K562 (cell line): ENCODE measurements at regions not wholly inside any gene's neighbourhood (a gene's known extent, or its start where the extent isn't known, plus 50 kb on each side); places are given as distances from the start of the nearest gene placed in this dataset.

Experiments used
- ATAC-seq: fragments of 200-7000 bp; cut with Tn5 transposase; 3 replicates; pipeline ENCODE4 v1.9.1; 2020; ENCODE audit warnings: moderate library complexity
- BruUV-seq: library from RNA; stranded (reverse); fragments of 400-500 nt; replicated peaks from 2 replicates; lab custom pipeline; 2021; lab: Mats Ljungman, UMichigan
- CTCF ChIA-PET: fragments of 300-600 bp; formaldehyde crosslinking; extraction: SDS; loops from one replicate; lab custom pipeline; 2021; ENCODE audit warnings: low intra/inter-chr PET ratio; lab: Yijun Ruan, JAX
- POLR2A ChIA-PET: fragments of 300-600, 350-650 bp; sonication (Branson Sonifier 250); formaldehyde crosslinking; extraction: SDS; loops from one replicate; lab custom pipeline; 2021; ENCODE audit warnings: antibody characterized with exemption, inconsistent platforms; lab: Yijun Ruan, JAX
- DNase-seq, 4 experiments: peaks; one replicate each; pipeline versions ENCODE4 v3.0.0 to v3.0.0-alpha.2; 2011 to 2018; ENCODE audit warnings: low spot score in 3 of 4, mixed read lengths in 3 of 4; ENCODE audit errors: extremely low read depth in 1 of 4
- FAIRE-seq: peaks from 2 replicates; lab custom pipeline; 2011; peaks lifted over from hg19 to GRCh38; lab: Jason Lieb, UNC
- H2AFZ ChIP-seq: 2 replicates; pipeline ENCODE4 v1.6.0; 2011; ENCODE audit warnings: low read depth, low read length, control low read depth, inconsistent platforms
- H3K27ac ChIP-seq: fragments of 200-600 bp; 3 replicates; pipeline ENCODE4 v1.8.0; 2011; ENCODE audit warnings: low read depth, mild to moderate bottlenecking, control low read depth, inconsistent platforms, low read length, moderate library complexity, mixed read lengths; ENCODE audit errors: extremely low read depth
- H3K27me3 ChIP-seq, 2 experiments: fragments of 300-600 bp in 1 of 2; 2 replicates in 1 of 2; 3 replicates in 1 of 2; pipeline versions ENCODE4 v1.6.0 to v1.8.0; 2011; ENCODE audit warnings: inconsistent platforms in 2 of 2, low read length in 2 of 2, mild to moderate bottlenecking in 1 of 2, mixed read lengths in 1 of 2, moderate library complexity in 1 of 2; ENCODE audit not compliant: control insufficient read depth in 2 of 2, insufficient read depth in 2 of 2
- H3K36me3 ChIP-seq: fragments of 300-600 bp; 3 replicates; pipeline ENCODE4 v1.8.0; 2011; ENCODE audit warnings: mild to moderate bottlenecking, low read length, inconsistent platforms; ENCODE audit not compliant: control insufficient read depth, insufficient read depth
- H3K4me1 ChIP-seq, 2 experiments: fragments of 200-600 bp in 1 of 2; replicated peaks in 1 of 2; 2 replicates in 1 of 2; 3 replicates in 1 of 2; pipeline versions ENCODE4 v1.5.1 to v1.8.0; 2011; ENCODE audit warnings: inconsistent platforms in 2 of 2, low read length in 2 of 2, mild to moderate bottlenecking in 1 of 2, mixed read lengths in 1 of 2, moderate library complexity in 1 of 2; ENCODE audit not compliant: control insufficient read depth in 2 of 2, insufficient read depth in 2 of 2
- H3K4me2 ChIP-seq: 2 replicates; pipeline ENCODE4 v1.6.1; 2011; ENCODE audit warnings: low read length, control low read depth, inconsistent platforms, mixed read lengths; ENCODE audit not compliant: insufficient read depth
- H3K4me3 ChIP-seq: fragments of 200-600 bp; sonication (generic), shearing (Covaris generic); 2 replicates; pipeline ENCODE4 v1.5.1; 2016; ENCODE audit warnings: control low read depth, inconsistent platforms
- H3K79me2 ChIP-seq: fragments of 200-600 bp; 3 replicates; pipeline ENCODE4 v1.8.0; 2011; ENCODE audit warnings: low read length, inconsistent platforms; ENCODE audit not compliant: control insufficient read depth, insufficient read depth
- H3K9ac ChIP-seq, 2 experiments: 2 replicates each; pipeline versions ENCODE4 v1.6.0 to v1.6.1; 2011; ENCODE audit warnings: low read depth in 2 of 2, low read length in 2 of 2, control low read depth in 1 of 2, inconsistent platforms in 1 of 2, mild to moderate bottlenecking in 1 of 2, mixed read lengths in 1 of 2; ENCODE audit not compliant: insufficient read depth in 1 of 2
- H3K9me1 ChIP-seq: one replicate; pipeline ENCODE4 v1.6.0; 2011; ENCODE audit warnings: inconsistent platforms, mild to moderate bottlenecking, low read length, moderate library complexity; ENCODE audit not compliant: control insufficient read depth, insufficient read depth
- H3K9me3 ChIP-seq: replicated peaks from 2 replicates; pipeline ENCODE4 v1.5.1; 2011; ENCODE audit warnings: low read depth, low read length, inconsistent platforms; ENCODE audit not compliant: control insufficient read depth, insufficient read depth
- H4K20me1 ChIP-seq: replicated peaks from 2 replicates; pipeline ENCODE4 v1.6.1; 2011; ENCODE audit warnings: low read length, inconsistent platforms, mixed read lengths; ENCODE audit not compliant: control insufficient read depth, insufficient read depth
- BRCA1 ChIP-seq, 2 experiments: fragments of 450-650 bp in 1 of 2; sonication (generic) in 1 of 2; formaldehyde crosslinking in 1 of 2; IDR thresholded peaks; 2 replicates each; pipeline versions ENCODE4 v1.5.0 to v1.6.1; 2017 to 2020; ENCODE audit warnings: mild to moderate bottlenecking in 1 of 2, missing genetic modification reagents in 1 of 2
- CLOCK ChIP-seq: fragments of 250-450 bp; sonication (Bioruptor Pico); IDR thresholded peaks from 2 replicates; pipeline ENCODE4 v1.4.0; 2020; ENCODE audit warnings: mild to moderate bottlenecking, moderate library complexity, borderline replicate concordance
- JUND ChIP-seq, 2 experiments: IDR thresholded peaks; 2 replicates in 1 of 2; 3 replicates in 1 of 2; pipeline ENCODE4 v1.6.1; 2011; ENCODE audit warnings: borderline replicate concordance in 2 of 2, low read depth in 2 of 2, low read length in 2 of 2, improper control_type of control experiment in 1 of 2, missing biosample characterization in 1 of 2, missing genetic modification characterization in 1 of 2, missing genetic modification reagents in 1 of 2
- KAT7 ChIP-seq: sonication (generic); formaldehyde crosslinking; IDR thresholded peaks from 2 replicates; pipeline ENCODE4 v1.8.0; 2022; ENCODE audit warnings: missing genetic modification reagents, mild to moderate bottlenecking, borderline replicate concordance
- MYC ChIP-seq, 2 experiments: fragments of 250-450 bp in 1 of 2; sonication (Bioruptor Pico) in 1 of 2; IDR thresholded peaks; 2 replicates each; pipeline versions ENCODE4 v1.5.1 to v1.6.1; 2012 to 2021; ENCODE audit warnings: low read depth in 2 of 2, borderline replicate concordance in 1 of 2, improper control_type of control experiment in 1 of 2, low read length in 1 of 2, mild to moderate bottlenecking in 1 of 2, moderate library complexity in 1 of 2
- RAD51 ChIP-seq: fragments of 450-650 bp; IDR thresholded peaks from 2 replicates; pipeline ENCODE4 v1.7.1; 2016; ENCODE audit warnings: low read depth, mild to moderate bottlenecking, borderline replicate concordance
- TSC22D4 ChIP-seq: fragments of 450-650 bp; IDR thresholded peaks from 2 replicates; pipeline ENCODE4 v1.6.1; 2016; ENCODE audit warnings: missing genetic modification characterization, missing biosample characterization, control low read depth
- ZNF311 ChIP-seq: fragments of 250-450 bp; sonication (Bioruptor Pico); IDR thresholded peaks from 2 replicates; pipeline ENCODE4 v1.4.0; 2020; ENCODE audit warnings: mild to moderate bottlenecking, moderate library complexity
- ZNF316 ChIP-seq: fragments of 450-650 bp; IDR thresholded peaks from 2 replicates; pipeline ENCODE4 v1.6.1; 2016
- ZNF444 ChIP-seq: fragments of 250-450 bp; sonication (Bioruptor Pico); IDR thresholded peaks from 2 replicates; pipeline ENCODE4 v1.4.0; 2020; ENCODE audit warnings: mild to moderate bottlenecking, moderate library complexity
- ZNF707 ChIP-seq: fragments of 250-450 bp; sonication (Bioruptor Pico); conservative IDR thresholded peaks from 2 replicates; pipeline ENCODE4 v1.8.0; 2022; ENCODE audit warnings: inconsistent platforms, mild to moderate bottlenecking, moderate library complexity
- WGBS: fragments of 100-300 bp; shearing (Covaris generic); methylation state at CpG from one replicate; pipeline ENCODE4 v1.1.6; 2016; ENCODE audit warnings: low coverage, mixed read lengths; ENCODE audit not compliant: insufficient coverage; ENCODE audit errors: missing lambda C conversion rate; 5-methylcytosine and 5-hydroxymethylcytosine counted together
- in situ Hi-C: fragments of 300-500 bp; cut with MboI; formaldehyde crosslinking; loops from 4 replicates; pipeline ENCODE4 v1.15.0; 2018; ENCODE audit warnings: inconsistent platforms, mixed read lengths
- intact Hi-C: fragments of 100-400 bp; cut with micrococcal nuclease; formaldehyde crosslinking; loops from 2 replicates; pipeline ENCODE4 v1.14.2; 2022
- TF ChIP-seq, protein P1 (sequence below): sonication (generic); formaldehyde crosslinking; IDR thresholded peaks from 2 replicates; pipeline ENCODE4 v1.8.1; 2023; ENCODE audit warnings: mild to moderate bottlenecking, missing genetic modification reagents, moderate library complexity

- BruUV-seq: no TSS peak
- Histone ChIP-seq H3K4me3 (no peak overlapping the region), H2AFZ (no peak overlapping the region), H3K36me3 (no peaks in the 10 kb centered on the region), H3K4me1 (no peaks in the 10 kb centered on the region), H3K79me2 (no peaks in the 10 kb centered on the region), H3K27ac (no peak overlapping the region), H3K9ac (no peak overlapping the region), H3K27me3 (peaks cover 0 to 23% of the 10 kb centered on the region in 2 experiments; a peak in 4 of 5 replicates), H3K4me2 (no peak overlapping the region), H3K9me3 (no peaks in the 10 kb centered on the region), H4K20me1 (no peaks in the 10 kb centered on the region), H3K9me1 (no peaks in the 10 kb centered on the region)
- FAIRE-seq (no peak), ATAC-seq (no peak), DNase-seq (no peak)
- WGBS: 17% methylated on average over 4 of the region's 7 CpGs
- in situ Hi-C loops: no loop called here
- no peak for TF ChIP-seq ZNF311 (CRISPR knock-in tag)
- TF ChIP-seq CLOCK (CRISPR knock-in tag): no peak
- TF ChIP-seq ZNF444 (CRISPR knock-in tag): no peak
- TF ChIP-seq, protein P1, sequence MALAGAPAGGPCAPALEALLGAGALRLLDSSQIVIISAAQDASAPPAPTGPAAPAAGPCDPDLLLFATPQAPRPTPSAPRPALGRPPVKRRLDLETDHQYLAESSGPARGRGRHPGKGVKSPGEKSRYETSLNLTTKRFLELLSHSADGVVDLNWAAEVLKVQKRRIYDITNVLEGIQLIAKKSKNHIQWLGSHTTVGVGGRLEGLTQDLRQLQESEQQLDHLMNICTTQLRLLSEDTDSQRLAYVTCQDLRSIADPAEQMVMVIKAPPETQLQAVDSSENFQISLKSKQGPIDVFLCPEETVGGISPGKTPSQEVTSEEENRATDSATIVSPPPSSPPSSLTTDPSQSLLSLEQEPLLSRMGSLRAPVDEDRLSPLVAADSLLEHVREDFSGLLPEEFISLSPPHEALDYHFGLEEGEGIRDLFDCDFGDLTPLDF: no peak
- no peak for TF ChIP-seq ZNF316
- no peak for TF ChIP-seq KAT7 (CRISPR knock-in tag)
- TF ChIP-seq MYC (IDR thresholded peaks at IDR 0.05; ENCODE audit: low read depth, low read length): no peak
- TF ChIP-seq MYC (CRISPR knock-in tag; IDR thresholded peaks at IDR 0.05; ENCODE audit: borderline replicate concordance, low read depth): no peak
- TF ChIP-seq ZNF707 (CRISPR knock-in tag): no peak
- no peak for TF ChIP-seq BRCA1 (IDR thresholded peaks at IDR 0.05)
- no peak for TF ChIP-seq BRCA1 (CRISPR knock-in tag; IDR thresholded peaks at IDR 0.05)
- TF ChIP-seq JUND (IDR thresholded peaks at IDR 0.05; ENCODE audit: borderline replicate concordance, low read depth, low read length): no peak
- no peak for TF ChIP-seq JUND (tag; IDR thresholded peaks at IDR 0.05; ENCODE audit: borderline replicate concordance, low read depth, low read length)
- TF ChIP-seq TSC22D4 (tag): no peak
- no peak for TF ChIP-seq RAD51
- ChIA-PET POLR2A (no interaction called here), CTCF (no interaction called here)
- intact Hi-C loops: no loop called here
These were observed 224.2 kb downstream of the ZIC5 start for GRCh38 chr13:99747403-99747710.
